SK-N-SH treated with all-trans-retinoic acid at 6 μM for 48 hours (cell line): ENCODE measurements at regions not wholly inside any gene's neighbourhood (a gene's known extent, or its start where the extent isn't known, plus 50 kb on each side); places are given as distances from the start of the nearest gene placed in this dataset.

Experiments
- ATAC-seq: fragments of 200-7000 bp; cut with Tn5 transposase; 3 replicates; pipeline ENCODE4 v1.9.1; 2020; ENCODE audit warnings: mild to moderate bottlenecking, moderate library complexity
- CSDC2 ChIP-seq: fragments of 250-450 bp; sonication (Bioruptor Pico); IDR thresholded peaks from 2 replicates; pipeline ENCODE4 v1.5.0; 2020; ENCODE audit warnings: mild to moderate bottlenecking, moderate library complexity
- ESRRG ChIP-seq: fragments of 250-450 bp; sonication (Bioruptor Pico); IDR thresholded peaks from 2 replicates; pipeline ENCODE4 v1.6.1; 2021; ENCODE audit warnings: mild to moderate bottlenecking
- OSR1 ChIP-seq: fragments of 250-450 bp; sonication (Bioruptor Pico); IDR thresholded peaks from 2 replicates; pipeline ENCODE4 v1.8.0; 2022; ENCODE audit warnings: moderate library complexity, mild to moderate bottlenecking, inconsistent platforms
- PATZ1 ChIP-seq: fragments of 250-450 bp; sonication (Bioruptor Pico); IDR thresholded peaks from 2 replicates; pipeline ENCODE4 v1.8.0; 2020; ENCODE audit warnings: mild to moderate bottlenecking, moderate library complexity, borderline replicate concordance
- POU6F1 ChIP-seq: fragments of 250-450 bp; sonication (Bioruptor Pico); IDR thresholded peaks from 2 replicates; pipeline ENCODE4 v1.8.0; 2021; ENCODE audit warnings: low read depth, mild to moderate bottlenecking, moderate library complexity, borderline replicate concordance
- PPARA ChIP-seq: fragments of 250-450 bp; sonication (Bioruptor Pico); IDR thresholded peaks from 2 replicates; pipeline ENCODE4 v1.5.0; 2020; ENCODE audit warnings: mild to moderate bottlenecking, borderline replicate concordance
- RARB ChIP-seq: fragments of 250-450 bp; sonication (Bioruptor Pico); IDR thresholded peaks from 2 replicates; pipeline ENCODE4 v1.8.0; 2021; ENCODE audit warnings: mild to moderate bottlenecking, moderate library complexity
- TCF4 ChIP-seq: fragments of 250-450 bp; sonication (Bioruptor Pico); IDR thresholded peaks from 2 replicates; pipeline ENCODE4 v1.8.0; 2021; ENCODE audit warnings: mild to moderate bottlenecking, moderate library complexity, borderline replicate concordance
- TOX ChIP-seq: fragments of 250-450 bp; sonication (Bioruptor Pico); IDR thresholded peaks from 2 replicates; pipeline ENCODE4 v1.8.0; 2021; ENCODE audit warnings: mild to moderate bottlenecking, moderate library complexity, borderline replicate concordance
- TSHZ2 ChIP-seq: fragments of 250-450 bp; sonication (Bioruptor Pico); IDR thresholded peaks from 2 replicates; pipeline ENCODE4 v1.5.0; 2020; ENCODE audit warnings: mild to moderate bottlenecking, moderate library complexity
- ZC3H10 ChIP-seq: fragments of 250-450 bp; sonication (Bioruptor Pico); IDR thresholded peaks from 2 replicates; pipeline ENCODE4 v1.5.1; 2021; ENCODE audit warnings: mild to moderate bottlenecking, moderate library complexity
- ZNF565 ChIP-seq: fragments of 450-650 bp; formaldehyde crosslinking; conservative IDR thresholded peaks from 2 replicates; pipeline ENCODE4 v1.5.0; 2020; ENCODE audit warnings: low read depth, mild to moderate bottlenecking, moderate library complexity
- ZNF70 ChIP-seq: fragments of 450-650 bp; formaldehyde crosslinking; IDR thresholded peaks from 2 replicates; pipeline ENCODE4 v1.5.0; 2020; ENCODE audit warnings: mild to moderate bottlenecking, moderate library complexity
- TF ChIP-seq, protein P1 (sequence below): fragments of 250-450 bp; sonication (Bioruptor Pico); IDR thresholded peaks from 2 replicates; pipeline ENCODE4 v1.5.1; 2021; ENCODE audit warnings: mild to moderate bottlenecking, moderate library complexity

- TF ChIP-seq RARB (CRISPR knock-in tag) = no peak
- TF ChIP-seq PATZ1 (CRISPR knock-in tag) = no peak
- TF ChIP-seq TCF4 (CRISPR knock-in tag) = no peak
- no peak for ATAC-seq
Measured at GRCh38 chr15:31251165-31251564, 75.5 kb upstream of the KLF13 start.

DNA sequence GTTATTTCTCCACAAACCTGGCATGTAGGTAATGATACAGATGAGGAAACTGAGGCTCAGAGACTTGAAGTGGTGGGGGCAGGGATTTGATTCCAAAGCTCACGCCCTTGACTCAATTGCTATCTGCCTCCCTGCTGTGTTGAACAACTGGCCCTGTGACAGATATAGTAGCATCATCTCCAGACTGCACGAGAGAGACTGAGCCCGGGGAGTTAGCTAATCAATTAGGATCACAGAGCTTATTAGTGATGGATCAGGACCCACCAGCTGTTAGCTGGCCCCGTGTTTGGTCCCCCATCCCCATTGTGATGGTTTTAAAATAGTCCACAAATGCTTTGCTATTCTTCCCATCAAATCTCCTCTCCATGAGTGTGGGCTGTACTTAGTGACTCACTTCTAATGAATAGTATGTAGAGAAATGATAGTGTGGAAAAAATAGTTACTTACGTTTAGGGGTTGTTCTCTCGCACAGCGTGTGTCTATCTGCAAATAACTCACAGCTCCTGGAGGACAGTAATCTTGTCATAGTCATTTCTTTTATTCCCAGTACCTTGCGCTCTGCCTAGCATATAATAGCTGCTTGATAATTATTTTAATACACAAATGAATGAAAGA is 74.4 kb upstream of the KLF13 start:
- TF ChIP-seq ESRRG (CRISPR knock-in tag) (no peak), OSR1 (CRISPR knock-in tag) (no peak), ZC3H10 (no peak)
- ATAC-seq = no peak

DNA sequence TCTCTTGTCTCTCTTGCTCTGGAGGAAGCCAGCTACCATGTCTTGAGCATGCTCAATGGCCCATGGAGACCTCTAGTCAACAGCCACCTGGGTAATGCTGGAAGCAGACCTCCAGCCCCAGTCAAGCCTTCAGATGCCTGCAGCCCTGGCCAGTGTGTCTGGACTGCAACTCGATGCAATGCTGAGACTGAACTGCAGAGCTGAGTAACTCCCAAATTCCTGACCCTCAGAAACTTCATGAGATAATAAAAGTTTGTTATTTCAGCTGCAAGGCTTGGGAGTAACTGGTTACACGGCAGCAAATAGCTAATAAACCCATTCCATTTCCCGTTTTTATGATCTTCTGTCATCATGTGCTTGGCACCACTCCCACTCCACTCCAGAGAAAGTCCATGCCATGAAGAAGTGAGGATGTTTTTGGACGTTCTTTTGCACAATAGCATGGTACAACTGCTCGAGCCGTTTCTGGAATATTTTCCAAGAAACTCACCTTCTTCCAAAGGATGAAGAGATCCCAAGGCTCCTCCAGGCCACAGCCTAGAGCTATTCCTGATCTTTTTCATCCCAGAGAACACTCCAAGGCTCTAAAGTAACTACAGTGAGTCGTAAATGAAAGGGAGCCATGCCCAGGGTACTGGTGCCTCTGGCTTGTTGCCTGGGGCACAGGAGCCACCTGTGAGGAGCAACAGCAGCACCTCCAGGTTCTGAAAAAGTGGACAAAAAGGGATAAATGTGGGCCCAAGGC is 72.0 kb upstream of the KLF13 start:
- no peak for TF ChIP-seq POU6F1 (CRISPR knock-in tag)
- TF ChIP-seq RARB (CRISPR knock-in tag) = no peak
- no peak for TF ChIP-seq TOX (CRISPR knock-in tag)
- no peak for ATAC-seq

GRCh38 chr15:31255176-31255510 is 71.5 kb upstream of the KLF13 start:
- ATAC-seq = no peak
- TF ChIP-seq OSR1 (CRISPR knock-in tag) (no peak), ZNF70 (CRISPR knock-in tag) (no peak), CSDC2 (no peak), ZC3H10 (no peak), ESRRG (CRISPR knock-in tag) (no peak), TSHZ2 (no peak), PPARA (CRISPR knock-in tag) (no peak), TCF4 (CRISPR knock-in tag) (no peak), ZNF565 (CRISPR knock-in tag) (no peak), POU6F1 (CRISPR knock-in tag) (no peak)
- TF ChIP-seq, protein P1, sequence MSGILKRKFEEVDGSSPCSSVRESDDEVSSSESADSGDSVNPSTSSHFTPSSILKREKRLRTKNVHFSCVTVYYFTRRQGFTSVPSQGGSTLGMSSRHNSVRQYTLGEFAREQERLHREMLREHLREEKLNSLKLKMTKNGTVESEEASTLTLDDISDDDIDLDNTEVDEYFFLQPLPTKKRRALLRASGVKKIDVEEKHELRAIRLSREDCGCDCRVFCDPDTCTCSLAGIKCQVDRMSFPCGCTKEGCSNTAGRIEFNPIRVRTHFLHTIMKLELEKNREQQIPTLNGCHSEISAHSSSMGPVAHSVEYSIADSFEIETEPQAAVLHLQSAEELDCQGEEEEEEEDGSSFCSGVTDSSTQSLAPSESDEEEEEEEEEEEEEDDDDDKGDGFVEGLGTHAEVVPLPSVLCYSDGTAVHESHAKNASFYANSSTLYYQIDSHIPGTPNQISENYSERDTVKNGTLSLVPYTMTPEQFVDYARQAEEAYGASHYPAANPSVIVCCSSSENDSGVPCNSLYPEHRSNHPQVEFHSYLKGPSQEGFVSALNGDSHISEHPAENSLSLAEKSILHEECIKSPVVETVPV (CRISPR knock-in tag) = no peak
